ENCODE measurements at regions not wholly inside any gene's neighbourhood (a gene's known extent, or its start where the extent isn't known, plus 50 kb on each side); places are given as distances from the start of the nearest gene placed in this dataset.

- TF ChIP-seq CTCF (IDR thresholded peaks at IDR 0.05) (no peak), POLR2A (IDR thresholded peaks at IDR 0.05) (no peak)
Measured at GRCh38 chr14:71328954-71329353, 421.7 kb downstream of the PCNX1 start.

All from body of pancreas (tissue), 4 donors.